OCI-LY7 (cell line): ENCODE measurements at regions not wholly inside any gene's neighbourhood (a gene's known extent, or its start where the extent isn't known, plus 50 kb on each side); places are given as distances from the start of the nearest gene placed in this dataset.

Source experiments
- BruUV-seq: library from RNA; stranded (reverse); fragments of 400-500 nt; replicated peaks from 2 replicates; lab custom pipeline; 2021; lab: Mats Ljungman, UMichigan
- CTCF ChIA-PET: fragments of 300-600 bp; sonication (Branson Sonifier 250); formaldehyde crosslinking; loops from one replicate; lab custom pipeline; 2022; ENCODE audit warnings: antibody characterized with exemption; ENCODE audit not compliant: unreplicated experiment; lab: Charles Lee
- POLR2A ChIA-PET: fragments of 300-600 bp; sonication (Branson Sonifier 250); formaldehyde crosslinking; loops from one replicate; lab custom pipeline; 2022; ENCODE audit warnings: antibody characterized with exemption; lab: Charles Lee
- DNase-seq: peaks from one replicate; pipeline ENCODE4 v3.0.0-alpha.2; 2015; ENCODE audit warnings: low spot score
- H2AFZ ChIP-seq: fragments of 200-600 bp; sonication (generic), shearing (Covaris generic); 2 replicates; pipeline ENCODE4 v1.6.1; 2014; ENCODE audit warnings: mild to moderate bottlenecking, antibody characterized with exemption, low read length, moderate library complexity
- H3K27ac ChIP-seq: fragments of 200-600 bp; sonication (generic); 2 replicates; pipeline ENCODE4 v1.5.1; 2014; ENCODE audit warnings: mixed run types, low read depth, mild to moderate bottlenecking, moderate library complexity, low read length, inconsistent platforms; ENCODE audit not compliant: poor library complexity, severe bottlenecking
- H3K36me3 ChIP-seq: fragments of 200-600 bp; sonication (generic); 2 replicates; pipeline ENCODE4 v1.6.1; 2014; ENCODE audit warnings: mild to moderate bottlenecking, antibody characterized with exemption, low read length, moderate library complexity, mixed read lengths; ENCODE audit not compliant: insufficient read depth
- H3K4me1 ChIP-seq: fragments of 200-600 bp; sonication (generic); 2 replicates; pipeline ENCODE4 v1.5.1; 2014; ENCODE audit warnings: mild to moderate bottlenecking, low read length; ENCODE audit not compliant: insufficient read depth, poor library complexity, severe bottlenecking
- H3K4me2 ChIP-seq: fragments of 200-600 bp; sonication (generic); 2 replicates; pipeline ENCODE4 v1.6.1; 2014; ENCODE audit warnings: mild to moderate bottlenecking, low read length
- H3K4me3 ChIP-seq: fragments of 200-600 bp; sonication (generic); 2 replicates; pipeline ENCODE4 v1.5.1; 2014; ENCODE audit warnings: mild to moderate bottlenecking, low read depth, low read length; ENCODE audit not compliant: poor library complexity, severe bottlenecking
- H3K79me2 ChIP-seq: fragments of 200-600 bp; sonication (generic); 2 replicates; pipeline ENCODE4 v1.6.1; 2016; ENCODE audit warnings: low read depth, mild to moderate bottlenecking, low read length, moderate library complexity, mixed read lengths; ENCODE audit not compliant: insufficient read depth
- H3K9me2 ChIP-seq: fragments of 200-600 bp; sonication (generic); 2 replicates; pipeline ENCODE4 v1.6.1; 2016; ENCODE audit warnings: mild to moderate bottlenecking, low read length, mixed read lengths; ENCODE audit not compliant: insufficient read depth
- H3K9me3 ChIP-seq: fragments of 200-600 bp; sonication (generic); 2 replicates; pipeline ENCODE4 v1.6.1; 2014; ENCODE audit warnings: mild to moderate bottlenecking, mixed run types, low read length, mixed read lengths
- H4K20me1 ChIP-seq: fragments of 200-600 bp; sonication (generic); 2 replicates; pipeline ENCODE4 v1.6.1; 2014; ENCODE audit warnings: mild to moderate bottlenecking, antibody characterized with exemption, low read length, moderate library complexity, mixed read lengths; ENCODE audit not compliant: insufficient read depth
- EZH2phosphoT487 ChIP-seq: fragments of 200-600 bp; sonication (generic); IDR thresholded peaks from 2 replicates; pipeline ENCODE4 v1.6.1; 2018; ENCODE audit warnings: low read depth, borderline replicate concordance, mild to moderate bottlenecking, mixed run types, antibody characterized with exemption, low read length, moderate library complexity, mixed read lengths
- intact Hi-C: fragments of 100-400 bp; cut with micrococcal nuclease; formaldehyde crosslinking; loops from one replicate; pipeline ENCODE4 v1.10.0; 2022; ENCODE audit not compliant: unreplicated experiment
- TF ChIP-seq, protein P1 (sequence below): fragments of 200-600 bp; sonication (generic); conservative IDR thresholded peaks from 2 replicates; pipeline ENCODE4 v1.5.1; 2014; ENCODE audit warnings: mild to moderate bottlenecking, antibody characterized with exemption, low read length, moderate library complexity, mixed read lengths

GRCh38 chr3:20320489-20320888 lies 134.5 kb upstream of the SGO1 start:
- H3K4me1 ChIP-seq: no peaks in the 10 kb centered on the region
- intact Hi-C loops: no loop called here
- CTCF ChIA-PET: no interaction called here
- no peak overlapping the region for H2AFZ ChIP-seq
- H3K4me3 ChIP-seq: no peak overlapping the region
- H3K27ac ChIP-seq: no peak overlapping the region
- H3K4me2 ChIP-seq: no peak overlapping the region
- H3K9me2 ChIP-seq: no peaks in the 10 kb centered on the region
- BruUV-seq: no TSS peak
- no peaks in the 10 kb centered on the region for H3K36me3 ChIP-seq
- no peaks in the 10 kb centered on the region; the same call in 1 of the 2 replicates for H4K20me1 ChIP-seq
- TF ChIP-seq, protein P1, sequence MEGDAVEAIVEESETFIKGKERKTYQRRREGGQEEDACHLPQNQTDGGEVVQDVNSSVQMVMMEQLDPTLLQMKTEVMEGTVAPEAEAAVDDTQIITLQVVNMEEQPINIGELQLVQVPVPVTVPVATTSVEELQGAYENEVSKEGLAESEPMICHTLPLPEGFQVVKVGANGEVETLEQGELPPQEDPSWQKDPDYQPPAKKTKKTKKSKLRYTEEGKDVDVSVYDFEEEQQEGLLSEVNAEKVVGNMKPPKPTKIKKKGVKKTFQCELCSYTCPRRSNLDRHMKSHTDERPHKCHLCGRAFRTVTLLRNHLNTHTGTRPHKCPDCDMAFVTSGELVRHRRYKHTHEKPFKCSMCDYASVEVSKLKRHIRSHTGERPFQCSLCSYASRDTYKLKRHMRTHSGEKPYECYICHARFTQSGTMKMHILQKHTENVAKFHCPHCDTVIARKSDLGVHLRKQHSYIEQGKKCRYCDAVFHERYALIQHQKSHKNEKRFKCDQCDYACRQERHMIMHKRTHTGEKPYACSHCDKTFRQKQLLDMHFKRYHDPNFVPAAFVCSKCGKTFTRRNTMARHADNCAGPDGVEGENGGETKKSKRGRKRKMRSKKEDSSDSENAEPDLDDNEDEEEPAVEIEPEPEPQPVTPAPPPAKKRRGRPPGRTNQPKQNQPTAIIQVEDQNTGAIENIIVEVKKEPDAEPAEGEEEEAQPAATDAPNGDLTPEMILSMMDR: no peak
- no peak for TF ChIP-seq EZH2phosphoT487
- no peak for DNase-seq
- H3K79me2 ChIP-seq: no peaks in the 10 kb centered on the region
- H3K9me3 ChIP-seq: no peaks in the 10 kb centered on the region
- POLR2A ChIA-PET: no interaction called here

- no peaks in the 10 kb centered on the region for H3K36me3 ChIP-seq
- no peak overlapping the region for H3K27ac ChIP-seq
- intact Hi-C loops: no loop called here
- H3K4me2 ChIP-seq: no peak overlapping the region
- no peak overlapping the region for H2AFZ ChIP-seq
- H3K9me3 ChIP-seq: no peaks in the 10 kb centered on the region
- no peaks in the 10 kb centered on the region for H3K4me1 ChIP-seq
- TF ChIP-seq, protein P1: no peak
- no peak for TF ChIP-seq EZH2phosphoT487
- BruUV-seq: no TSS peak
- H3K4me3 ChIP-seq: no peak overlapping the region
- H3K79me2 ChIP-seq: no peaks in the 10 kb centered on the region
- H4K20me1 ChIP-seq: no peaks in the 10 kb centered on the region; the same call in 1 of the 2 replicates
- POLR2A ChIA-PET: interaction anchor here (0.6 to 1.3 kb wide), 3 partner anchors 9 to 1261 kb away, joined by 3 to 4 read pairs (median 3); no protein-coding TSS in a partner anchor
- CTCF ChIA-PET: no interaction called here
- no peaks in the 10 kb centered on the region for H3K9me2 ChIP-seq
- DNase-seq: no peak
These were observed 133.5 kb upstream of the SGO1 start for GRCh38 chr3:20319551-20319950.

- no peak overlapping the region for H3K4me3 ChIP-seq
- no peak overlapping the region for H3K27ac ChIP-seq
- H3K4me1 ChIP-seq: no peaks in the 10 kb centered on the region
- intact Hi-C loops: no loop called here
- H2AFZ ChIP-seq: no peak overlapping the region
- no peaks in the 10 kb centered on the region for H3K9me3 ChIP-seq
- no peaks in the 10 kb centered on the region for H3K36me3 ChIP-seq
- CTCF ChIA-PET: no interaction called here
- no peaks in the 10 kb centered on the region; the same call in 1 of the 2 replicates for H4K20me1 ChIP-seq
- BruUV-seq: no TSS peak
- no peak for DNase-seq
- POLR2A ChIA-PET: interaction anchor here (1.1 to 1.2 kb wide), 2 partner anchors 9 to 16 kb away, joined by 3 to 5 read pairs; no protein-coding TSS in a partner anchor
- H3K79me2 ChIP-seq: no peaks in the 10 kb centered on the region
- TF ChIP-seq, protein P1: no peak
- TF ChIP-seq EZH2phosphoT487: no peak
- H3K9me2 ChIP-seq: no peaks in the 10 kb centered on the region
- no peak overlapping the region for H3K4me2 ChIP-seq
These were observed 131.6 kb upstream of the SGO1 start for GRCh38 chr3:20317616-20318015.
